Activated CD4-positive, alpha-beta T cell treated with anti-CD3 and anti-CD28 coated beads, Interleukin-2, amount 10 ng/mL, durations not matched to agents 24 days and 14 days (primary cell): ENCODE measurements at regions not wholly inside any gene's neighbourhood (a gene's known extent, or its start where the extent isn't known, plus 50 kb on each side); places are given as distances from the start of the nearest gene placed in this dataset.
"Not testable (repeated sequence)": the region's sequence is repeated elsewhere in the genome, so short reads cannot be mapped to it uniquely, and the experiment has no call there.

Experiments used
- DNase-seq: peaks from one replicate; pipeline ENCODE4 v3.0.0; 2022
- H3K27ac Mint-ChIP-seq: one replicate; pipeline ENCODE4 v1.8.0; 2022; ENCODE audit warnings: mild to moderate bottlenecking, mixed read lengths
- H3K27me3 Mint-ChIP-seq: one replicate; pipeline ENCODE4 v1.8.0; 2022; ENCODE audit warnings: mixed read lengths
- H3K36me3 Mint-ChIP-seq: one replicate; pipeline ENCODE4 v1.8.0; 2022; ENCODE audit warnings: low read depth, mild to moderate bottlenecking, mixed read lengths
- H3K4me1 Mint-ChIP-seq: one replicate; pipeline ENCODE4 v1.8.0; 2021; ENCODE audit warnings: mixed read lengths
- H3K4me3 Mint-ChIP-seq: one replicate; pipeline ENCODE4 v1.8.0; 2022; ENCODE audit warnings: mild to moderate bottlenecking, moderate library complexity, mixed read lengths
- H3K9me3 Mint-ChIP-seq: one replicate; pipeline ENCODE4 v1.8.0; 2021; ENCODE audit warnings: mixed read lengths
- intact Hi-C: fragments of 100-400 bp; cut with micrococcal nuclease; formaldehyde crosslinking; loops from one replicate; pipeline ENCODE4 v1.15.1; 2023

- peaks cover 39% of the 10 kb centered on the region for H3K4me1 Mint-ChIP-seq
- no peaks in the 10 kb centered on the region for H3K9me3 Mint-ChIP-seq
- H3K4me3 Mint-ChIP-seq, result no peak overlapping the region
- intact Hi-C loops, result no loop called here
- no peaks in the 10 kb centered on the region for H3K27me3 Mint-ChIP-seq
- DNase-seq, result no peak
- H3K36me3 Mint-ChIP-seq, result peaks cover 2% of the 10 kb centered on the region
- H3K27ac Mint-ChIP-seq, result peak overlapping the region; percentile 49
Observed at GRCh38 chr6:134438837-134439236, 120.9 kb upstream of the SGK1 start.

DNA sequence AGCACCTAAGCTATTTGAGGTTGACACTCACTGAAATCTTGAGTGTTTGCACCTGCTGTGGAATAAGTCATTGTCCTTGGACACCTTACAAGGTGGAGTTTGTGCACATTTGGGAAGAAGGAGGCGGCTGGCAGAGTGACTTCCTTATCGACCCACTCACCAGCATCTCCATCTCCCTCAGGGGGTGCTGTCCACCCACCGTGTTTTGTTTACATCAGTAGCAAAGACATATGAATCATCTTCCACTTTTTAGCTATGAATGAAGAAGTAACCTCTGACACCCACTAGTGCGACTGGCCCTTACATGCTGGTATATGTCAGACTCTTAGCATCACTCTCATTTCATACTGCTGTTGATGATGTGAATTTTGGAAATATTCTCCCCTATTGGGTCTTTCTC is 119.5 kb upstream of the SGK1 start:
- intact Hi-C loops, result loop anchor here (1.0 to 2.0 kb wide), 5 partner anchors 58 to 651 kb away; no protein-coding TSS in a partner anchor
- peak; percentile 78 for DNase-seq
- H3K4me1 Mint-ChIP-seq, result peaks cover 37% of the 10 kb centered on the region
- peak overlapping the region; percentile 73 for H3K4me3 Mint-ChIP-seq
- H3K27ac Mint-ChIP-seq, result peak overlapping the region; percentile 94
- peaks cover 2% of the 10 kb centered on the region for H3K36me3 Mint-ChIP-seq
- H3K9me3 Mint-ChIP-seq, result no peaks in the 10 kb centered on the region
- no peaks in the 10 kb centered on the region for H3K27me3 Mint-ChIP-seq

GRCh38 chr6:134436950-134437349 is 119.0 kb upstream of the SGK1 start:
- peak overlapping the region; percentile 94 for H3K27ac Mint-ChIP-seq
- H3K9me3 Mint-ChIP-seq, result no peaks in the 10 kb centered on the region
- peaks cover 2% of the 10 kb centered on the region for H3K36me3 Mint-ChIP-seq
- intact Hi-C loops, result loop anchor here (1.0 to 2.0 kb wide), 9 partner anchors 58 to 652 kb away; no protein-coding TSS in a partner anchor
- H3K27me3 Mint-ChIP-seq, result no peaks in the 10 kb centered on the region
- H3K4me1 Mint-ChIP-seq, result peaks cover 37% of the 10 kb centered on the region
- DNase-seq, result no peak
- H3K4me3 Mint-ChIP-seq, result peak overlapping the region; percentile 73

DNA sequence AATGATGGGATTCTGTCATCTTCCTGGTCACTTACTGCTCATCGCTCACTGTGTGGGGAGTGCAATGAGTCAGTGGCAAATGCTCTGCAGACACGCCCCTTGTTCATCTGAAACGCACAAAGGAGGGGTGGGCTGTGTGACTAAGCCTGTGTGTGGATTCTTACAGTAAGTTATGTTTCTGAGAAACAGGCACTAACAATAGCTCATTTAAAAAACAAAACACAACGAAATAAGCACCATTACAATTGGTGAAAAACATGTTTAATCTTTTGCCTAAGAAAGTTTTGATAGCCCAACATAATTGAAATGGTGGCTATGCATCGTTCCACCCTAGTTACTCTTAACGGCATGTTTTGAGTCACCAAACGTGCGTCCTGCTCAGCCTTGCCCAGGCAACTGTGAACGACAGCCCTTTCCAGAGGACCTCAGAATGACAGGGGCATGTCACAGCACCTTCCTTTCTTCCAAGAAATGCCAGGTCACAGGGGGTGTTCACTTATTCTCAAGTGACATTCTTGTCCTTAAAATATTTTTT is 118.4 kb upstream of the SGK1 start:
- Mint-ChIP-seq H3K36me3 (peaks cover 2% of the 10 kb centered on the region), H3K27me3 (no peaks in the 10 kb centered on the region), H3K4me3 (peak overlapping the region; percentile 73), H3K4me1 (peaks cover 37% of the 10 kb centered on the region), H3K27ac (peak overlapping the region; percentile 94), H3K9me3 (no peaks in the 10 kb centered on the region)
- peak; percentile 90 for DNase-seq
- intact Hi-C loops, result loop anchor here (1.0 to 2.0 kb wide), 7 partner anchors 83 to 652 kb away; no protein-coding TSS in a partner anchor

GRCh38 chr6:134435814-134436280 is 117.9 kb upstream of the SGK1 start:
- no peak for DNase-seq
- intact Hi-C loops, result loop anchor here (1.0 to 2.0 kb wide), 7 partner anchors 83 to 653 kb away; no protein-coding TSS in a partner anchor
- Mint-ChIP-seq H3K4me1 (peaks cover 37% of the 10 kb centered on the region), H3K27ac (peak overlapping the region; percentile 94), H3K27me3 (no peaks in the 10 kb centered on the region), H3K9me3 (peaks cover 3% of the 10 kb centered on the region), H3K36me3 (peaks cover 2% of the 10 kb centered on the region), H3K4me3 (peak overlapping the region; percentile 73)

DNA sequence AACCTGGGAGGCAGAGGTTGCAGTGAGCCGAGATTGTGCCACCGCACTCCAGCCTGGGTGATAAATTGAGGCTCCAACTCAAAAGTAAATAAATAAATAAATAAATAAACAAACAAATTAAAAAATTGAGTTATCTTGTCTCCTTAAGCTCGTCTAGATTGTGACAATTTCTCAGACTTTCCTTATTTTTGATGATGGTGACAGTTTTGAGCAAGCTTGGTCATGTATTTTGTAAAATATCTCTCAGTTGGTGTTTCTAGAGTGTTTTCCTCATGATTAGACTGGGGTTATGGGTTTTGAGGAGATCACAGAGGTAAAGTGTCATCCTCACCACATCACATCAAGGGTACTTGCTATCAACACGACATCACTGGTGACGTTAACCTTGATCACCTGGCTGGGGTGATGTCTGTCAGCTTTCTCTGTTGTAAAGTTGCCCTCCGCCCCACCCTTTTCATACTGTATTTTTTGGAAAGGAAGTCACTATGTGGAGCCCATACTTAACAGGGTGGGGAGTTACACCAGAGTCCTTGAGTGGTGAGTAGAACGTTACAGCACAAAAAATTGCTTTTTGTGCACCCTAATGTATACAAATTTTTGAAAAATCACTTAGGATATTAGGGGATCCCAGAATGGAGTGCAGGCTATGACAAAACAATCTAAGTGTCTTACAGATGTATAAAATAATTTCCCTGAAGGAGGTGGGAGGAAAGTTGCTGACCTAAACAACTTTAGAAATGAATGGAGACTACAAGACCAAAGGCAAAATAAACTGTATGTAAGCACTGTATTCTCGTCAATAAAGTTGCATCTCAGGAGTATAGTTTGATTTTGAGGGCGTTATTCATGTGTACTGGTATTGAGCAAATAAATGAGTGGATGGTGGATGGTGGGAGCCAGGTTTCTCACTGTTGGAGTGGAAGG is 116.4 kb upstream of the SGK1 start:
- intact Hi-C loops, result no loop called here
- peaks cover 8% of the 10 kb centered on the region for H3K9me3 Mint-ChIP-seq
- no peaks in the 10 kb centered on the region for H3K27me3 Mint-ChIP-seq
- H3K4me1 Mint-ChIP-seq, result peaks cover 34% of the 10 kb centered on the region
- peak overlapping the region; percentile 43 for H3K27ac Mint-ChIP-seq
- no peak for DNase-seq
- H3K4me3 Mint-ChIP-seq, result no peak overlapping the region
- H3K36me3 Mint-ChIP-seq, result peaks cover 2% of the 10 kb centered on the region

DNA sequence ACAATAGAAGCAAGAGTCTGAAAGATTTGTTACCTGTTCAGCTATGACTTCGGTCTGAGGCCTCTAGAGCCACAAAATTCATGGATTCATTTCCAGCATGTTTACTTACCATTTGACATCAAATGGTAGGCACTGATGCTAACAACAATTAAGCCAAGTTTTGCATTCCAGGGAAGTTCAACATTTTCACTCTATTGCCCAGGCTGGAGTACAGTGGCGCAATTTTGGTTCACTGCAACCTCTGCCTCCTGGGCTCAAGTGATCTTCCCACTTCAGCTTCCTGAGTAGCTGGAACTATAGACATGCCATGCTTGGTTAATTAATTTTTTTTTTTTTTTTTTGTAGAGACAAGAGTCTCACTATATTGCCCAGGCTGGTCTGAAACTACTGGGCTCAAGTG is 114.1 kb upstream of the SGK1 start:
- no peaks in the 10 kb centered on the region for H3K27me3 Mint-ChIP-seq
- intact Hi-C loops, result no loop called here
- H3K4me3 Mint-ChIP-seq, result no peak overlapping the region
- peaks cover 26% of the 10 kb centered on the region for H3K4me1 Mint-ChIP-seq
- no peaks in the 10 kb centered on the region for H3K36me3 Mint-ChIP-seq
- H3K27ac Mint-ChIP-seq, result no peak overlapping the region
- DNase-seq, result no peak
- H3K9me3 Mint-ChIP-seq, result peaks cover 12% of the 10 kb centered on the region

DNA sequence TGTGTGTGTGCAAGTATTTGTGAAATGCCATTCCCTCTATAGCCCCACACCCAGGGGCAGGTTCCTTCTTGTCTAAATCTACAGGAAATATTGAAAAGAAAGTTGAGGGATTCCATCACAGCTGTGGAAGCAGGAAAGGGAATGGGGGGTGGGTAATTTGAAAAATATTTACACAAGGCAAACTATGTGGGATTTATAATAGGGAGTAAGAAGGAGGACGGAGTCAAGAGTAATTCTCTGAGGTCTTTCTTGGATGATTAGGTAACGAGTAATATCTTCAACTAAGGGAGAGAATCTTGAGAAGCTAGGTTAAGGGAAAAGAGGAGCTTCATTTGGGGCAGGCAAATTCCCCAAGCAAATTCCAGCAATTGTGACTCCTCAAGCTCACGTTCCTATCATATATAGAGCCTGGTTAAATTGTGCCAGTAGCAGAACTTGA is 113.5 kb upstream of the SGK1 start:
- no peak overlapping the region for H3K27ac Mint-ChIP-seq
- H3K4me3 Mint-ChIP-seq, result no peak overlapping the region
- no peaks in the 10 kb centered on the region for H3K36me3 Mint-ChIP-seq
- no peaks in the 10 kb centered on the region for H3K27me3 Mint-ChIP-seq
- DNase-seq, result no peak
- intact Hi-C loops, result no loop called here
- peaks cover 12% of the 10 kb centered on the region for H3K9me3 Mint-ChIP-seq
- peaks cover 22% of the 10 kb centered on the region for H3K4me1 Mint-ChIP-seq

DNA sequence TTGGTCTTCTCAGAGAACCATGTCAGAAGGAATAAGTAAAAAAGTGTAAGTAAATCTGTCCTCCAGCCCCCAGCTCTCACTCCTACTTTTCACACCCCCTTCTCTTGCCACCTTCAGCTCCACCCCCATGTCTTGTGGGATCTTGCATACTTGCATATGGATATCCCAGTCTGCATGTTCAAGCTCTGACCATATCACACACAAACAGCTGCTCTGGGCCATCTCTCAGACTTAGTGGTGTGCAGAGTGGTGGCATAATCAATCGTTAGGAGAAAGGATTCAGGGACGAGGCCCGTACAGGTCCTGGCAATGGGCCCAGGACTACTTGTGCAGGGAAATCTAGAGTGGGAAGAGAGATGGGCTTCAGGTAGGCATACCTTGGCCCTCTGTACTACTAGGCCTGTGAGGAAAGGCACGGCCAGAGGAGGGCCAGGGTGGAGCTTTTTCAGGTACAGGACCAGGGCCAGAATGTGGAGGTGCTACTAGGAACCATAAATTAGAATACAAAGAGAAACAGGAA is 112.0 kb upstream of the SGK1 start:
- Mint-ChIP-seq H3K27me3 (no peaks in the 10 kb centered on the region), H3K27ac (no peak overlapping the region), H3K4me1 (peaks cover 21% of the 10 kb centered on the region), H3K36me3 (no peaks in the 10 kb centered on the region), H3K4me3 (no peak overlapping the region), H3K9me3 (peaks cover 12% of the 10 kb centered on the region)
- no peak for DNase-seq
- intact Hi-C loops, result no loop called here

- intact Hi-C loops, result no loop called here
- Mint-ChIP-seq H3K9me3 (peaks cover 19% of the 10 kb centered on the region), H3K27ac (no peak overlapping the region), H3K4me1 (peaks cover 20% of the 10 kb centered on the region), H3K4me3 (no peak overlapping the region), H3K27me3 (no peaks in the 10 kb centered on the region), H3K36me3 (no peaks in the 10 kb centered on the region)
- DNase-seq, result no peak
Observed at GRCh38 chr6:134427721-134428120, 109.8 kb upstream of the SGK1 start.

DNA sequence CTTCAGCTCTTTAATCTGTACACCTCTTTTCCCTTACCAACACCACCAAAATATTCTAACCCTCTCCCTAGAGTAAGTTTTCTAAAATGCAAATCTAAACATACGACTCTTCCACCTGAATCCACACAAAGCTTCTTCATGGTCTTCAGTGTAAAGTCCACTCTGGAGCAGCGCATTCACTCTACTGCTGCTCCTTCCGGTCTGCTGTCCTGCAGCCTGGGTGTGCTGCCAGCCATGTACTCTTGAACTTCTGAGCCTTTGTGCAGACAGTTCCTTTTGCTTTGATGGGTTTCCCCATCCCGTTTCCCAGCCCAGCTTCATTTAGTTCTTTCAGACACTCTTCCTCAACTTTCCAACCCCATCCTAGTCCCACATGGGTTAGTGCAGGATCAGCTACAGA is 108.7 kb upstream of the SGK1 start:
- no peak overlapping the region for H3K4me3 Mint-ChIP-seq
- peaks cover 23% of the 10 kb centered on the region for H3K9me3 Mint-ChIP-seq
- no peaks in the 10 kb centered on the region for H3K36me3 Mint-ChIP-seq
- no peak overlapping the region for H3K27ac Mint-ChIP-seq
- intact Hi-C loops, result no loop called here
- H3K4me1 Mint-ChIP-seq, result peaks cover 20% of the 10 kb centered on the region
- no peaks in the 10 kb centered on the region for H3K27me3 Mint-ChIP-seq
- DNase-seq, result no peak

DNA sequence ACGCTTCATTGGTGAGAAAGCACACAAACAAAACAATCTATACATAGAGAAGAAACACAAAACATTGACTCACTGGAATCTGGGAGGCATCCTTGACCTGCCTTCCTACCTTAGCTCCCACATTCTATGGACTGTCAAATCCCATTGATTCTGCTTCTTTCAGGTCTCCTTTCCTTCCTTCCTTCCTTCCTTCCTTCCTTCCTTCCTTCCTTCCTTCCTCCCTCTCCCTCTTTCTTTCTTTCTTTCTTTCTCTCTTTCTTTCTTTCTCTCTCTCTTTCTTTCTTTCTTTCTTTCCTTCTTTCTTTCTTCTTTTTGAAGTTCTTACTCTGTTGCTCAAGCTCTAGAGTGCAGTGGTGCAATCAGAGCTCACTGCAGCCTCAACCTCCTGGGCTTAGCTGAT is 108.0 kb upstream of the SGK1 start:
- H3K9me3 Mint-ChIP-seq, result peaks cover 20% of the 10 kb centered on the region
- peaks cover 20% of the 10 kb centered on the region for H3K4me1 Mint-ChIP-seq
- DNase-seq, H3K27ac Mint-ChIP-seq, intact Hi-C loops, H3K27me3 Mint-ChIP-seq, H3K4me3 Mint-ChIP-seq, H3K36me3 Mint-ChIP-seq: not testable (repeated sequence)

DNA sequence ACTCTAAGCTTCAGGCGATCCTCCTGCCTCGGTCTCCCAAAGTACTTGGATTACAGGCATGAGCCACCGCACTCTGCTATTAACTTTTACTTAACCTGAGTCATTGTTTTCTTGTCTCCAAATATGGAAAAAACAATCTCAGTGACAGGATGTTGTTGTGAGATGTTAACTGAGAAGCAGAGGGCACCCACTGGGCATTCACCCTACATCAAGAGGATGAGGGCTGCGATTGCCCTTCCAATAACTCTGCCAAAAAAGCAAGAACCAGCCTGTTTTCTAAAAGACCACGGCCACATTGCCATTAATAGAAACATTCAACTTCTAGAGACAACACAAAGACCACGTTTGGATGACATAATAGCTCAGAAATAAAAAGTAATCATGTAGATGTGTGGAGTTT is 107.6 kb upstream of the SGK1 start:
- no peak overlapping the region for H3K27ac Mint-ChIP-seq
- H3K4me3 Mint-ChIP-seq, result no peak overlapping the region
- peaks cover 23% of the 10 kb centered on the region for H3K4me1 Mint-ChIP-seq
- no peak for DNase-seq
- H3K9me3 Mint-ChIP-seq, result peaks cover 20% of the 10 kb centered on the region
- no peaks in the 10 kb centered on the region for H3K27me3 Mint-ChIP-seq
- intact Hi-C loops, result no loop called here
- H3K36me3 Mint-ChIP-seq, result no peaks in the 10 kb centered on the region

- no peak overlapping the region for H3K4me3 Mint-ChIP-seq
- intact Hi-C loops, result no loop called here
- peaks cover 17% of the 10 kb centered on the region for H3K9me3 Mint-ChIP-seq
- H3K27ac Mint-ChIP-seq, result no peak overlapping the region
- DNase-seq, result no peak
- H3K27me3 Mint-ChIP-seq, result no peaks in the 10 kb centered on the region
- peaks cover 23% of the 10 kb centered on the region for H3K4me1 Mint-ChIP-seq
- no peaks in the 10 kb centered on the region for H3K36me3 Mint-ChIP-seq
Observed at GRCh38 chr6:134424798-134425170, 106.9 kb upstream of the SGK1 start.
